Activated CD4-positive, alpha-beta T cell treated with anti-CD3 and anti-CD28 coated beads for 24 hours (primary cell): ENCODE measurements at regions not wholly inside any gene's neighbourhood (a gene's known extent, or its start where the extent isn't known, plus 50 kb on each side); places are given as distances from the start of the nearest gene placed in this dataset.

Experiments
- DNase-seq, 2 donors: peaks; one replicate each; pipeline ENCODE4 v3.0.0-alpha.2; 2020; ENCODE audit warnings: low read depth in 2 of 2

- no peak for DNase-seq
These were observed 231.6 kb upstream of the GRIP1 start for GRCh38 chr12:66910366-66910974.

- no peak for DNase-seq
These were observed 236.5 kb upstream of the GRIP1 start for GRCh38 chr12:66915306-66915904.

- no peak for DNase-seq
These were observed 237.3 kb upstream of the GRIP1 start for GRCh38 chr12:66916189-66916588.

GRCh38 chr12:66919466-66919865, 240.6 kb upstream of the GRIP1 start:
- DNase-seq, result no peak

GRCh38 chr12:66920205-66920604, 241.3 kb upstream of the GRIP1 start:
- DNase-seq, result no peak

GRCh38 chr12:66921151-66921550, 242.3 kb upstream of the GRIP1 start:
- no peak for DNase-seq

GRCh38 chr12:66925083-66925482, 246.2 kb upstream of the GRIP1 start:
- no peak for DNase-seq

- DNase-seq, result no peak
These were observed 250.2 kb upstream of the GRIP1 start for GRCh38 chr12:66929121-66929520.

GRCh38 chr12:66931091-66931490, 252.2 kb upstream of the GRIP1 start:
- DNase-seq, result no peak

- DNase-seq, result no peak
These were observed 253.2 kb upstream of the GRIP1 start for GRCh38 chr12:66932126-66932525.

- no peak for DNase-seq
These were observed 255.6 kb upstream of the GRIP1 start for GRCh38 chr12:66934302-66935062.

- DNase-seq, result no peak
These were observed 262.3 kb upstream of the GRIP1 start for GRCh38 chr12:66941150-66941549.

- DNase-seq, result no peak
These were observed 264.0 kb upstream of the GRIP1 start for GRCh38 chr12:66942741-66943465.

GRCh38 chr12:66944365-66944764, 265.5 kb upstream of the GRIP1 start:
- DNase-seq, result no peak

GRCh38 chr12:66945189-66945817, 266.4 kb upstream of the GRIP1 start:
- DNase-seq, result no peak

GRCh38 chr12:66947119-66947518, 268.2 kb upstream of the GRIP1 start:
- no peak for DNase-seq

GRCh38 chr12:66952668-66953067, 273.8 kb upstream of the GRIP1 start:
- no peak for DNase-seq

- no peak for DNase-seq
These were observed 277.4 kb upstream of the GRIP1 start for GRCh38 chr12:66956300-66956699.

- DNase-seq, result no peak
These were observed 280.4 kb upstream of the GRIP1 start for GRCh38 chr12:66959276-66959675.

GRCh38 chr12:66960006-66960405, 281.1 kb upstream of the GRIP1 start:
- no peak for DNase-seq

GRCh38 chr12:66960704-66961690, 282.1 kb upstream of the GRIP1 start:
- DNase-seq, result no peak
